Gastroesophageal sphincter (tissue), 3 donors: ENCODE measurements at regions not wholly inside any gene's neighbourhood (a gene's known extent, or its start where the extent isn't known, plus 50 kb on each side); places are given as distances from the start of the nearest gene placed in this dataset.

Experiments used
- EP300 ChIP-seq: sonication (generic); formaldehyde crosslinking; IDR thresholded peaks from one replicate; pipeline ENCODE4 v1.6.1; 2017; ENCODE audit warnings: antibody characterized with exemption, mild to moderate bottlenecking
- TF ChIP-seq, protein P1 (sequence below), 4 experiments: fragments of 200-600 bp in 2 of 4; fragments of 450-650 bp in 2 of 4; sonication (generic) in 1 of 4; IDR thresholded peaks; one replicate each; pipeline ENCODE4 v1.5.1; 2017 to 2019; ENCODE audit warnings: antibody characterized with exemption in 4 of 4, mild to moderate bottlenecking in 2 of 4, moderate library complexity in 2 of 4

DNA sequence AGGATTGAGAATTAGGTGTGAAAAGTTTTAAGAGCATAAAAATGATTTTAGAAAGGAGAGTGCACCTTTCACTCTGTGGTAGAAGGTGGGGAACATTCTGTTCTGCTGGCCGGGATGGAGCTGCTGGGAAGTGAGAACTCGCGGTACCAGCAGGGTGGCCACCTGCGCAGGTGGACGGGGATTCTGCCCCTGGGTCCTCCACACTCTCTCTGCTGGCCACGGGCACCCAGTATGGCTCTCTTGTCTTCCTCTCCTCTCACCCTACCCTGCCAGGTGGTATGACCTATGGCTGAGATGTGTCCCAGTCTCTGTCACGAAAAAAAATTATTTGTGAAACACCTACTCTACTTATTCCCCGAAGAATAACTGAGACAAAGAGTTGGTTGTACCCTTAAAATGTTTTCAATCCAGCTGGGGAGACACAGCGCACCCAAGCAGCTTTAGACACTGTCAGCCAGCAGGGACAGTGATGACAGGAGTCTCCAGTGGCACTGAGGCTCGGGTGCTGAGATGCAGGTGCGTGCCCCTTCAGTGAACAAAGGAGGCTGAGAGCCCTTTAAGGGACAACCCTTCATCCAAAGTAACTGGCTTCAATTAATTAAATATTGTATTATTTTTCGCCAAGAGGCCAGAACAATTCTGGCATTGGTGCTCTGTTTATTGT, 195.4 kb downstream of the TBXT start:
- TF ChIP-seq, protein P1, sequence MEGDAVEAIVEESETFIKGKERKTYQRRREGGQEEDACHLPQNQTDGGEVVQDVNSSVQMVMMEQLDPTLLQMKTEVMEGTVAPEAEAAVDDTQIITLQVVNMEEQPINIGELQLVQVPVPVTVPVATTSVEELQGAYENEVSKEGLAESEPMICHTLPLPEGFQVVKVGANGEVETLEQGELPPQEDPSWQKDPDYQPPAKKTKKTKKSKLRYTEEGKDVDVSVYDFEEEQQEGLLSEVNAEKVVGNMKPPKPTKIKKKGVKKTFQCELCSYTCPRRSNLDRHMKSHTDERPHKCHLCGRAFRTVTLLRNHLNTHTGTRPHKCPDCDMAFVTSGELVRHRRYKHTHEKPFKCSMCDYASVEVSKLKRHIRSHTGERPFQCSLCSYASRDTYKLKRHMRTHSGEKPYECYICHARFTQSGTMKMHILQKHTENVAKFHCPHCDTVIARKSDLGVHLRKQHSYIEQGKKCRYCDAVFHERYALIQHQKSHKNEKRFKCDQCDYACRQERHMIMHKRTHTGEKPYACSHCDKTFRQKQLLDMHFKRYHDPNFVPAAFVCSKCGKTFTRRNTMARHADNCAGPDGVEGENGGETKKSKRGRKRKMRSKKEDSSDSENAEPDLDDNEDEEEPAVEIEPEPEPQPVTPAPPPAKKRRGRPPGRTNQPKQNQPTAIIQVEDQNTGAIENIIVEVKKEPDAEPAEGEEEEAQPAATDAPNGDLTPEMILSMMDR (IDR thresholded peaks at IDR 0.05) = no peak
- no peak for TF ChIP-seq EP300
